Vagina (tissue), 2 donors: ENCODE measurements at regions not wholly inside any gene's neighbourhood (a gene's known extent, or its start where the extent isn't known, plus 50 kb on each side); places are given as distances from the start of the nearest gene placed in this dataset.
"Not testable (repeated sequence)": the region's sequence is repeated elsewhere in the genome, so short reads cannot be mapped to it uniquely, and the experiment has no call there.

Experiments used
- CTCF ChIP-seq, 3 experiments: fragments of 450-650 bp in 2 of 3; fragments of 200-600 bp in 1 of 3; sonication (generic) in 1 of 3; IDR thresholded peaks; one replicate each; pipeline ENCODE4 v1.5.1; 2017 to 2019; ENCODE audit warnings: antibody characterized with exemption in 3 of 3, mild to moderate bottlenecking in 2 of 3, moderate library complexity in 2 of 3
- POLR2A ChIP-seq, 2 donors: fragments of 450-650 bp; IDR thresholded peaks; one replicate each; pipeline ENCODE4 v1.6.1; 2017; ENCODE audit warnings: antibody characterized with exemption in 2 of 2, mild to moderate bottlenecking in 2 of 2, moderate library complexity in 2 of 2
- POLR2AphosphoS5 ChIP-seq, 2 donors: sonication (generic); formaldehyde crosslinking; IDR thresholded peaks; one replicate each; pipeline ENCODE4 v1.9.0; 2017; ENCODE audit warnings: antibody characterized with exemption in 2 of 2, mild to moderate bottlenecking in 2 of 2, low read depth in 1 of 2; ENCODE audit not compliant: insufficient read depth in 1 of 2

- TF ChIP-seq CTCF (IDR thresholded peaks at IDR 0.05); POLR2A (IDR thresholded peaks at IDR 0.05); POLR2AphosphoS5 (IDR thresholded peaks at IDR 0.05; ENCODE audit: insufficient read depth in 1 of 2, low read depth in 1 of 2): not testable (repeated sequence)
Observed at GRCh38 chr1:100600377-100600776, 62.4 kb downstream of the GPR88 start.
